ENCODE measurements at regions not wholly inside any gene's neighbourhood (a gene's known extent, or its start where the extent isn't known, plus 50 kb on each side); places are given as distances from the start of the nearest gene placed in this dataset.

GRCh38 chr10:90458571-90458970 is 399.3 kb downstream of the HTR7 start:
- DNase-seq (ENCODE audit: low read depth) = no peak

GRCh38 chr10:90461437-90462155 is 396.2 kb downstream of the HTR7 start:
- no peak for DNase-seq (ENCODE audit: low read depth)

- DNase-seq (ENCODE audit: low read depth) = no peak
These were observed 394.9 kb downstream of the HTR7 start for GRCh38 chr10:90462749-90463470.

GRCh38 chr10:90464329-90464728 is 393.5 kb downstream of the HTR7 start:
- DNase-seq (ENCODE audit: low read depth) = no peak

GRCh38 chr10:90470966-90471365 is 386.9 kb downstream of the HTR7 start:
- no peak for DNase-seq (ENCODE audit: low read depth)

- DNase-seq (ENCODE audit: low read depth) = no peak
These were observed 377.4 kb downstream of the HTR7 start for GRCh38 chr10:90480466-90480865.

- DNase-seq (ENCODE audit: low read depth) = no peak
These were observed 376.4 kb downstream of the HTR7 start for GRCh38 chr10:90481326-90481923.

GRCh38 chr10:90484518-90484917 is 373.3 kb downstream of the HTR7 start:
- no peak for DNase-seq (ENCODE audit: low read depth)

GRCh38 chr10:90494183-90494582 is 363.7 kb downstream of the HTR7 start:
- no peak for DNase-seq (ENCODE audit: low read depth)

GRCh38 chr10:90504172-90504571 is 353.7 kb downstream of the HTR7 start:
- DNase-seq (ENCODE audit: low read depth) = no peak

GRCh38 chr10:90526721-90527120 is 331.1 kb downstream of the HTR7 start:
- no peak for DNase-seq (ENCODE audit: low read depth)

GRCh38 chr10:90530521-90530920 is 327.3 kb downstream of the HTR7 start:
- DNase-seq (ENCODE audit: low read depth) = no peak

GRCh38 chr10:90557385-90557784 is 300.5 kb downstream of the HTR7 start:
- no peak for DNase-seq (ENCODE audit: low read depth)

GRCh38 chr10:90560331-90560730 is 297.5 kb downstream of the HTR7 start:
- DNase-seq (ENCODE audit: low read depth) = no peak

GRCh38 chr10:90561666-90562065 is 296.2 kb downstream of the HTR7 start:
- no peak for DNase-seq (ENCODE audit: low read depth)

- DNase-seq (ENCODE audit: low read depth) = no peak
These were observed 286.2 kb downstream of the HTR7 start for GRCh38 chr10:90571481-90572258.

- no peak for DNase-seq (ENCODE audit: low read depth)
These were observed 282.7 kb downstream of the HTR7 start for GRCh38 chr10:90575125-90575524.

GRCh38 chr10:90577569-90577968 is 280.3 kb downstream of the HTR7 start:
- no peak for DNase-seq (ENCODE audit: low read depth)

- DNase-seq (ENCODE audit: low read depth) = peak; percentile 37
These were observed 278.1 kb downstream of the HTR7 start for GRCh38 chr10:90579602-90580242.

GRCh38 chr10:90583416-90583815 is 274.4 kb downstream of the HTR7 start:
- DNase-seq (ENCODE audit: low read depth) = no peak

- peak; percentile 46 for DNase-seq (ENCODE audit: low read depth)
These were observed 270.8 kb downstream of the HTR7 start for GRCh38 chr10:90587081-90587491.

GRCh38 chr10:90587561-90587960 is 270.3 kb downstream of the HTR7 start:
- DNase-seq (ENCODE audit: low read depth) = no peak

Measured in renal cortical epithelial cell (primary cell).